Stimulated activated CD8-positive, alpha-beta memory T cell treated with anti-CD3 and anti-CD28 coated beads, Interleukin-7, amount 100 ng/mL, for 24 hours (primary cell): ENCODE measurements at regions not wholly inside any gene's neighbourhood (a gene's known extent, or its start where the extent isn't known, plus 50 kb on each side); places are given as distances from the start of the nearest gene placed in this dataset.

Source experiments
- DNase-seq: peaks from one replicate; pipeline ENCODE4 v3.0.0-alpha.2; 2020; ENCODE audit warnings: low read depth

- no peak for DNase-seq
Measured at GRCh38 chr12:130074661-130075406, 87.4 kb upstream of the FZD10 start.

GRCh38 chr12:130075497-130076076 lies 86.7 kb upstream of the FZD10 start:
- no peak for DNase-seq

- no peak for DNase-seq
Measured at GRCh38 chr12:130076126-130076525, 86.1 kb upstream of the FZD10 start.

GRCh38 chr12:130076752-130077151 lies 85.5 kb upstream of the FZD10 start:
- DNase-seq, result no peak

GRCh38 chr12:130078852-130079251 lies 83.4 kb upstream of the FZD10 start:
- no peak for DNase-seq

GRCh38 chr12:130079279-130079678 lies 83.0 kb upstream of the FZD10 start:
- DNase-seq, result no peak

- no peak for DNase-seq
Measured at GRCh38 chr12:130080205-130080604, 82.1 kb upstream of the FZD10 start.

- no peak for DNase-seq
Measured at GRCh38 chr12:130081117-130081805, 81.0 kb upstream of the FZD10 start.

GRCh38 chr12:130083002-130083401 lies 79.3 kb upstream of the FZD10 start:
- no peak for DNase-seq

- DNase-seq, result no peak
Measured at GRCh38 chr12:130083734-130084133, 78.5 kb upstream of the FZD10 start.

- no peak for DNase-seq
Measured at GRCh38 chr12:130084359-130084758, 77.9 kb upstream of the FZD10 start.

- DNase-seq, result no peak
Measured at GRCh38 chr12:130086248-130086647, 76.0 kb upstream of the FZD10 start.

- no peak for DNase-seq
Measured at GRCh38 chr12:130086797-130087196, 75.5 kb upstream of the FZD10 start.

- DNase-seq, result no peak
Measured at GRCh38 chr12:130087222-130087621, 75.0 kb upstream of the FZD10 start.

- DNase-seq, result no peak
Measured at GRCh38 chr12:130088504-130088903, 73.8 kb upstream of the FZD10 start.

- no peak for DNase-seq
Measured at GRCh38 chr12:130090542-130090941, 71.7 kb upstream of the FZD10 start.

- no peak for DNase-seq
Measured at GRCh38 chr12:130093380-130093779, 68.9 kb upstream of the FZD10 start.

GRCh38 chr12:130097342-130097741 lies 64.9 kb upstream of the FZD10 start:
- DNase-seq, result no peak

GRCh38 chr12:130097798-130098255 lies 64.4 kb upstream of the FZD10 start:
- DNase-seq, result no peak

GRCh38 chr12:130098301-130099005 lies 63.8 kb upstream of the FZD10 start:
- no peak for DNase-seq

- DNase-seq, result no peak
Measured at GRCh38 chr12:130100634-130101362, 61.5 kb upstream of the FZD10 start.

- DNase-seq, result no peak
Measured at GRCh38 chr12:130101370-130101769, 60.9 kb upstream of the FZD10 start.
